HepG2 (cell line): ENCODE measurements at regions not wholly inside any gene's neighbourhood (a gene's known extent, or its start where the extent isn't known, plus 50 kb on each side); places are given as distances from the start of the nearest gene placed in this dataset.

Source experiments
- ATF7-NPFF ChIP-seq: sonication (generic); formaldehyde crosslinking; IDR thresholded peaks from 2 replicates; pipeline ENCODE4 v1.8.1; 2023; ENCODE audit warnings: mild to moderate bottlenecking, low read depth, missing genetic modification reagents, moderate library complexity
- GMEB2 ChIP-seq: IDR thresholded peaks from 2 replicates; pipeline ENCODE4 v1.6.1; 2016; ENCODE audit warnings: missing biosample characterization, missing genetic modification reagents, low read depth
- HMG20A ChIP-seq: IDR thresholded peaks from 2 replicates; pipeline ENCODE4 v1.6.1; 2016; ENCODE audit warnings: borderline replicate concordance
- MXI1 ChIP-seq: IDR thresholded peaks from 3 replicates; pipeline ENCODE4 v1.6.1; 2012; ENCODE audit warnings: low read depth, low read length, inconsistent platforms, borderline replicate concordance
- NAIF1 ChIP-seq: sonication (generic); formaldehyde crosslinking; IDR thresholded peaks from 2 replicates; pipeline ENCODE4 v1.5.0; 2020; ENCODE audit warnings: mild to moderate bottlenecking, missing genetic modification reagents, borderline replicate concordance
- ONECUT2 ChIP-seq: sonication (generic); formaldehyde crosslinking; IDR thresholded peaks from 2 replicates; pipeline ENCODE4 v1.4.0; 2020; ENCODE audit warnings: missing genetic modification reagents
- ZBTB39 ChIP-seq: sonication (generic); formaldehyde crosslinking; IDR thresholded peaks from 2 replicates; pipeline ENCODE4 v1.5.0; 2020; ENCODE audit warnings: missing genetic modification reagents
- ZFP36L1 ChIP-seq: sonication (generic); formaldehyde crosslinking; IDR thresholded peaks from 2 replicates; pipeline ENCODE4 v1.8.0; 2022; ENCODE audit warnings: mild to moderate bottlenecking, missing genetic modification reagents, moderate library complexity
- ZNF124 ChIP-seq: sonication (generic); formaldehyde crosslinking; IDR thresholded peaks from 2 replicates; pipeline ENCODE4 v1.4.0; 2020; ENCODE audit warnings: missing genetic modification reagents
- ZNF44 ChIP-seq: sonication (generic); formaldehyde crosslinking; IDR thresholded peaks from 2 replicates; pipeline ENCODE4 v1.5.1; 2020; ENCODE audit warnings: mild to moderate bottlenecking, missing genetic modification reagents
- ZNF570 ChIP-seq: sonication (generic); formaldehyde crosslinking; IDR thresholded peaks from 2 replicates; pipeline ENCODE4 v1.4.0; 2020; ENCODE audit warnings: mild to moderate bottlenecking, missing genetic modification reagents, borderline replicate concordance
- ZNF660 ChIP-seq: sonication (generic); formaldehyde crosslinking; IDR thresholded peaks from 2 replicates; pipeline ENCODE4 v1.5.1; 2020; ENCODE audit warnings: mild to moderate bottlenecking, low read depth, missing genetic modification reagents, borderline replicate concordance
- ZNF709 ChIP-seq: sonication (generic); formaldehyde crosslinking; IDR thresholded peaks from 2 replicates; pipeline ENCODE4 v1.5.0; 2020; ENCODE audit warnings: mild to moderate bottlenecking, missing genetic modification reagents
- ZNF713 ChIP-seq: sonication (generic); formaldehyde crosslinking; IDR thresholded peaks from 2 replicates; pipeline ENCODE4 v1.4.0; 2020; ENCODE audit warnings: mild to moderate bottlenecking, missing genetic modification reagents
- ZNF788 ChIP-seq: sonication (generic); formaldehyde crosslinking; IDR thresholded peaks from 2 replicates; pipeline ENCODE4 v1.5.0; 2020; ENCODE audit warnings: mild to moderate bottlenecking, missing genetic modification reagents, borderline replicate concordance
- ZUFSP ChIP-seq: sonication (generic); formaldehyde crosslinking; IDR thresholded peaks from 2 replicates; pipeline ENCODE4 v1.9.0; 2021; ENCODE audit warnings: missing genetic modification reagents, mild to moderate bottlenecking, borderline replicate concordance
- TF ChIP-seq, protein P1 (sequence below): sonication (generic); formaldehyde crosslinking; IDR thresholded peaks from 2 replicates; pipeline ENCODE4 v1.5.0; 2020; ENCODE audit warnings: missing genetic modification reagents
- TF ChIP-seq, protein P2 (sequence below): IDR thresholded peaks from 2 replicates; pipeline ENCODE4 v1.4.0; 2020; ENCODE audit warnings: mild to moderate bottlenecking, missing genetic modification reagents
- TF ChIP-seq, protein P3 (sequence below): sonication (generic); formaldehyde crosslinking; IDR thresholded peaks from 2 replicates; pipeline ENCODE4 v1.4.0; 2020; ENCODE audit warnings: mild to moderate bottlenecking, missing genetic modification reagents

- TF ChIP-seq ZBTB39 = no peak
- TF ChIP-seq NAIF1 (CRISPR knock-in tag) = peak; percentile 10; the same call in 1 of the 2 replicates
- TF ChIP-seq, protein P1, sequence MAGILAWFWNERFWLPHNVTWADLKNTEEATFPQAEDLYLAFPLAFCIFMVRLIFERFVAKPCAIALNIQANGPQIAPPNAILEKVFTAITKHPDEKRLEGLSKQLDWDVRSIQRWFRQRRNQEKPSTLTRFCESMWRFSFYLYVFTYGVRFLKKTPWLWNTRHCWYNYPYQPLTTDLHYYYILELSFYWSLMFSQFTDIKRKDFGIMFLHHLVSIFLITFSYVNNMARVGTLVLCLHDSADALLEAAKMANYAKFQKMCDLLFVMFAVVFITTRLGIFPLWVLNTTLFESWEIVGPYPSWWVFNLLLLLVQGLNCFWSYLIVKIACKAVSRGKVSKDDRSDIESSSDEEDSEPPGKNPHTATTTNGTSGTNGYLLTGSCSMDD (CRISPR knock-in tag) = no peak
- TF ChIP-seq, protein P2, sequence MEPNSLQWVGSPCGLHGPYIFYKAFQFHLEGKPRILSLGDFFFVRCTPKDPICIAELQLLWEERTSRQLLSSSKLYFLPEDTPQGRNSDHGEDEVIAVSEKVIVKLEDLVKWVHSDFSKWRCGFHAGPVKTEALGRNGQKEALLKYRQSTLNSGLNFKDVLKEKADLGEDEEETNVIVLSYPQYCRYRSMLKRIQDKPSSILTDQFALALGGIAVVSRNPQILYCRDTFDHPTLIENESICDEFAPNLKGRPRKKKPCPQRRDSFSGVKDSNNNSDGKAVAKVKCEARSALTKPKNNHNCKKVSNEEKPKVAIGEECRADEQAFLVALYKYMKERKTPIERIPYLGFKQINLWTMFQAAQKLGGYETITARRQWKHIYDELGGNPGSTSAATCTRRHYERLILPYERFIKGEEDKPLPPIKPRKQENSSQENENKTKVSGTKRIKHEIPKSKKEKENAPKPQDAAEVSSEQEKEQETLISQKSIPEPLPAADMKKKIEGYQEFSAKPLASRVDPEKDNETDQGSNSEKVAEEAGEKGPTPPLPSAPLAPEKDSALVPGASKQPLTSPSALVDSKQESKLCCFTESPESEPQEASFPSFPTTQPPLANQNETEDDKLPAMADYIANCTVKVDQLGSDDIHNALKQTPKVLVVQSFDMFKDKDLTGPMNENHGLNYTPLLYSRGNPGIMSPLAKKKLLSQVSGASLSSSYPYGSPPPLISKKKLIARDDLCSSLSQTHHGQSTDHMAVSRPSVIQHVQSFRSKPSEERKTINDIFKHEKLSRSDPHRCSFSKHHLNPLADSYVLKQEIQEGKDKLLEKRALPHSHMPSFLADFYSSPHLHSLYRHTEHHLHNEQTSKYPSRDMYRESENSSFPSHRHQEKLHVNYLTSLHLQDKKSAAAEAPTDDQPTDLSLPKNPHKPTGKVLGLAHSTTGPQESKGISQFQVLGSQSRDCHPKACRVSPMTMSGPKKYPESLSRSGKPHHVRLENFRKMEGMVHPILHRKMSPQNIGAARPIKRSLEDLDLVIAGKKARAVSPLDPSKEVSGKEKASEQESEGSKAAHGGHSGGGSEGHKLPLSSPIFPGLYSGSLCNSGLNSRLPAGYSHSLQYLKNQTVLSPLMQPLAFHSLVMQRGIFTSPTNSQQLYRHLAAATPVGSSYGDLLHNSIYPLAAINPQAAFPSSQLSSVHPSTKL (CRISPR knock-in tag) = peak; percentile 90
- TF ChIP-seq GMEB2 (CRISPR knock-in tag) = no peak
- no peak for TF ChIP-seq ZNF788
- TF ChIP-seq ZNF570 (CRISPR knock-in tag) = no peak
- TF ChIP-seq ZNF660 = no peak
- TF ChIP-seq ATF7-NPFF = no peak
- TF ChIP-seq HMG20A = peak; percentile 87
- TF ChIP-seq ZUFSP (CRISPR knock-in tag) = no peak
- TF ChIP-seq ONECUT2 (CRISPR knock-in tag) = no peak
- no peak for TF ChIP-seq ZFP36L1 (CRISPR knock-in tag)
- no peak for TF ChIP-seq ZNF709 (CRISPR knock-in tag)
- TF ChIP-seq ZNF124 = peak; percentile 37; the same call in 1 of the 2 replicates
- no peak for TF ChIP-seq ZNF44 (CRISPR knock-in tag)
- TF ChIP-seq, protein P3, sequence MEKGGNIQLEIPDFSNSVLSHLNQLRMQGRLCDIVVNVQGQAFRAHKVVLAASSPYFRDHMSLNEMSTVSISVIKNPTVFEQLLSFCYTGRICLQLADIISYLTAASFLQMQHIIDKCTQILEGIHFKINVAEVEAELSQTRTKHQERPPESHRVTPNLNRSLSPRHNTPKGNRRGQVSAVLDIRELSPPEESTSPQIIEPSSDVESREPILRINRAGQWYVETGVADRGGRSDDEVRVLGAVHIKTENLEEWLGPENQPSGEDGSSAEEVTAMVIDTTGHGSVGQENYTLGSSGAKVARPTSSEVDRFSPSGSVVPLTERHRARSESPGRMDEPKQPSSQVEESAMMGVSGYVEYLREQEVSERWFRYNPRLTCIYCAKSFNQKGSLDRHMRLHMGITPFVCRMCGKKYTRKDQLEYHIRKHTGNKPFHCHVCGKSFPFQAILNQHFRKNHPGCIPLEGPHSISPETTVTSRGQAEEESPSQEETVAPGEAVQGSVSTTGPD = no peak
- no peak for TF ChIP-seq MXI1
- TF ChIP-seq ZNF713 (CRISPR knock-in tag) = no peak
Measured at GRCh38 chr6:137352859-137353258, 133.7 kb upstream of the IFNGR1 start (continued).
